Spleen (tissue), 7 donors: ENCODE measurements at regions not wholly inside any gene's neighbourhood (a gene's known extent, or its start where the extent isn't known, plus 50 kb on each side); places are given as distances from the start of the nearest gene placed in this dataset.

Experiments
- CTCF ChIP-seq, 11 experiments: fragments of 200-600 bp in 7 of 11; fragments of 450-650 bp in 4 of 11; sonication (generic) in 4 of 11; IDR thresholded peaks in 8 of 11; conservative IDR thresholded peaks in 3 of 11; 1 replicate in 7 of 11; 2 replicates in 4 of 11; pipeline versions ENCODE4 v1.4.0 to v1.8.0; 2016 to 2021; ENCODE audit warnings: antibody characterized with exemption in 11 of 11, inconsistent platforms in 4 of 11, mild to moderate bottlenecking in 1 of 11
- POLR2A ChIP-seq, 3 donors: fragments of 450-650 bp; IDR thresholded peaks; one replicate each; pipeline ENCODE4 v1.5.1; 2017; ENCODE audit warnings: antibody characterized with exemption in 3 of 3, mild to moderate bottlenecking in 1 of 3
- POLR2AphosphoS5 ChIP-seq, 3 donors: sonication (generic); formaldehyde crosslinking; IDR thresholded peaks; one replicate each; pipeline ENCODE4 v1.5.1; 2017; ENCODE audit warnings: antibody characterized with exemption in 3 of 3
- donor health status: DM: no; HTN: no; CAD: no; lungs with moderate emphysema.
- donor health status: DM: no; HTN: no; CAD: no.
- donor health status: DM: no; HTN: no; CAD: no.

- no peak for TF ChIP-seq POLR2AphosphoS5 (IDR thresholded peaks at IDR 0.05)
- no peak for TF ChIP-seq CTCF (IDR thresholded peaks at IDR 0.05 in 8 of 11, conservative IDR thresholded peaks at IDR 0.05 in 3 of 11)
- no peak for TF ChIP-seq POLR2A (IDR thresholded peaks at IDR 0.05)
These were observed 405.3 kb upstream of the LUZP2 start for GRCh38 chr11:24091594-24091993.
